Stimulated activated CD8-positive, alpha-beta memory T cell treated with anti-CD3 and anti-CD28 coated beads, Interleukin-15, amount 100 ng/mL, for 48 hours (primary cell): ENCODE measurements at regions not wholly inside any gene's neighbourhood (a gene's known extent, or its start where the extent isn't known, plus 50 kb on each side); places are given as distances from the start of the nearest gene placed in this dataset.

ENCODE experiments used
- DNase-seq, 2 donors: peaks; one replicate each; pipeline ENCODE4 v3.0.0-alpha.2; 2020; ENCODE audit warnings: low read depth in 2 of 2

GRCh38 chr1:80994934-80995333, 805.8 kb upstream of the ADGRL2 start:
- no peak for DNase-seq

- no peak for DNase-seq
These were observed 806.7 kb upstream of the ADGRL2 start for GRCh38 chr1:80994038-80994437.

- DNase-seq: no peak
These were observed 807.4 kb upstream of the ADGRL2 start for GRCh38 chr1:80993154-80993980.

- DNase-seq: no peak
These were observed 811.3 kb upstream of the ADGRL2 start for GRCh38 chr1:80989455-80989854.

GRCh38 chr1:80988926-80989325, 811.8 kb upstream of the ADGRL2 start:
- DNase-seq: no peak

- DNase-seq: no peak
These were observed 812.9 kb upstream of the ADGRL2 start for GRCh38 chr1:80987824-80988223.

- no peak for DNase-seq
These were observed 813.6 kb upstream of the ADGRL2 start for GRCh38 chr1:80987106-80987505.

GRCh38 chr1:80982831-80983230, 817.9 kb upstream of the ADGRL2 start:
- no peak for DNase-seq

- DNase-seq: no peak
These were observed 827.6 kb upstream of the ADGRL2 start for GRCh38 chr1:80973101-80973500.

- no peak for DNase-seq
These were observed 834.5 kb upstream of the ADGRL2 start for GRCh38 chr1:80966266-80966665.

- DNase-seq: no peak
These were observed 838.2 kb upstream of the ADGRL2 start for GRCh38 chr1:80962564-80962963.

GRCh38 chr1:80961464-80962190, 839.1 kb upstream of the ADGRL2 start:
- no peak for DNase-seq

GRCh38 chr1:80933346-80933745, 867.4 kb upstream of the ADGRL2 start:
- no peak for DNase-seq

GRCh38 chr1:80931178-80931577, 869.6 kb upstream of the ADGRL2 start:
- no peak for DNase-seq

GRCh38 chr1:80929868-80930508, 870.7 kb upstream of the ADGRL2 start:
- DNase-seq: no peak

GRCh38 chr1:80926531-80926930, 874.2 kb upstream of the ADGRL2 start:
- DNase-seq: no peak

- no peak for DNase-seq
These were observed 875.5 kb upstream of the ADGRL2 start for GRCh38 chr1:80925130-80925805.

GRCh38 chr1:80924290-80924689, 876.4 kb upstream of the ADGRL2 start:
- DNase-seq: no peak

GRCh38 chr1:80922906-80923305, 877.8 kb upstream of the ADGRL2 start:
- DNase-seq: no peak

- DNase-seq: no peak
These were observed 881.3 kb upstream of the ADGRL2 start for GRCh38 chr1:80919426-80919825.

- DNase-seq: no peak
These were observed 882.4 kb upstream of the ADGRL2 start for GRCh38 chr1:80918380-80918779.

GRCh38 chr1:80917826-80918225, 882.9 kb upstream of the ADGRL2 start:
- DNase-seq: no peak
